HCT116 (cell line): ENCODE measurements at regions not wholly inside any gene's neighbourhood (a gene's known extent, or its start where the extent isn't known, plus 50 kb on each side); places are given as distances from the start of the nearest gene placed in this dataset.

Experiments used
- CEBPB ChIP-seq: IDR thresholded peaks from 2 replicates; pipeline ENCODE4 v1.6.1; 2012; ENCODE audit warnings: low read depth
- CTCF ChIP-seq, 3 experiments: fragments of 200-600 bp in 1 of 3; sonication (generic) in 1 of 3; IDR thresholded peaks in 2 of 3; conservative IDR thresholded peaks in 1 of 3; 2 replicates each; pipeline ENCODE4 v1.5.1; 2012 to 2017; ENCODE audit warnings: low read depth in 2 of 3, low read length in 2 of 3, antibody characterized with exemption in 1 of 3, borderline replicate concordance in 1 of 3, control low read depth in 1 of 3, mild to moderate bottlenecking in 1 of 3, mixed read lengths in 1 of 3, mixed run types in 1 of 3, moderate library complexity in 1 of 3; ENCODE audit not compliant: insufficient read depth in 1 of 3
- JUND ChIP-seq: IDR thresholded peaks from 2 replicates; pipeline ENCODE4 v1.6.1; 2012
- POLR2A ChIP-seq: IDR thresholded peaks from 2 replicates; pipeline ENCODE4 v1.7.0; 2011; ENCODE audit warnings: borderline replicate concordance; ENCODE audit not compliant: insufficient read depth, insufficient read length; ENCODE audit errors: extremely low read depth
- SP1 ChIP-seq: IDR thresholded peaks from 2 replicates; pipeline ENCODE4 v1.6.1; 2012; ENCODE audit warnings: low read depth

GRCh38 chr9:12271421-12271891 lies 421.7 kb upstream of the TYRP1 start:
- TF ChIP-seq JUND (no peak), CEBPB (no peak), POLR2A (no peak), SP1 (no peak), CTCF (IDR thresholded peaks at IDR 0.05 in 2 of 3, conservative IDR thresholded peaks at IDR 0.05 in 1 of 3; ENCODE audit: borderline replicate concordance in 1 of 3, insufficient read depth in 1 of 3, low read depth in 2 of 3, low read length in 2 of 3) (no peak)
